NB4 (cell line): ENCODE measurements at regions not wholly inside any gene's neighbourhood (a gene's known extent, or its start where the extent isn't known, plus 50 kb on each side); places are given as distances from the start of the nearest gene placed in this dataset.

Source experiments
- DNase-seq: peaks from one replicate; pipeline ENCODE4 v3.0.0; 2010; ENCODE audit warnings: low read depth
- H3K4me3 ChIP-seq: one replicate; pipeline ENCODE4 v1.5.1; 2011; ENCODE audit warnings: mild to moderate bottlenecking, low read depth, low read length, moderate library complexity
- CTCF ChIP-seq: IDR thresholded peaks from one replicate; pipeline ENCODE4 v1.5.1; 2012; ENCODE audit warnings: low read depth, low read length
- MAX ChIP-seq: IDR thresholded peaks from 2 replicates; pipeline ENCODE4 v1.6.1; 2011; ENCODE audit warnings: low read depth, low read length
- MYC ChIP-seq: IDR thresholded peaks from 2 replicates; pipeline ENCODE4 v1.6.1; 2011; ENCODE audit warnings: low read depth, low read length
- POLR2A ChIP-seq: IDR thresholded peaks from 2 replicates; pipeline ENCODE4 v1.6.1; 2011; ENCODE audit warnings: mild to moderate bottlenecking; ENCODE audit not compliant: insufficient read length; ENCODE audit errors: extremely low read depth

- TF ChIP-seq MAX (no peak), POLR2A (no peak), MYC (no peak), CTCF (no peak)
- no peak for DNase-seq
- H3K4me3 ChIP-seq, result no peak overlapping the region
These were observed 98.8 kb upstream of the PFKP start for GRCh38 chr10:2968401-2969058.

- DNase-seq, result no peak
- TF ChIP-seq POLR2A (no peak), MYC (no peak), MAX (no peak)
- H3K4me3 ChIP-seq, result no peak overlapping the region
These were observed 101.2 kb upstream of the PFKP start for GRCh38 chr10:2966134-2966533.

- DNase-seq, result peak; percentile 4
- no peak overlapping the region for H3K4me3 ChIP-seq
- 0 out of 2 replicates have a peak, but pooled peaks have one; percentile 7 for TF ChIP-seq MAX
- TF ChIP-seq MYC, result no peak
These were observed 102.6 kb upstream of the PFKP start for GRCh38 chr10:2964632-2965296.

- TF ChIP-seq MAX (no peak), CTCF (no peak), POLR2A (no peak)
- no peak for DNase-seq
- H3K4me3 ChIP-seq, result no peak overlapping the region
These were observed 103.3 kb upstream of the PFKP start for GRCh38 chr10:2963889-2964631.

GRCh38 chr10:2962194-2962593, 105.2 kb upstream of the PFKP start:
- no peak overlapping the region for H3K4me3 ChIP-seq
- DNase-seq, result no peak
- TF ChIP-seq CTCF (no peak), MAX (no peak), MYC (no peak), POLR2A (no peak)

GRCh38 chr10:2958659-2959058, 108.7 kb upstream of the PFKP start:
- no peak overlapping the region for H3K4me3 ChIP-seq
- TF ChIP-seq POLR2A (no peak), MYC (no peak)
- DNase-seq, result no peak

GRCh38 chr10:2957785-2958184, 109.6 kb upstream of the PFKP start:
- TF ChIP-seq MYC, result no peak
- TF ChIP-seq POLR2A, result no peak
- no peak for TF ChIP-seq MAX
- TF ChIP-seq CTCF, result no peak
- DNase-seq, result no peak

More at GRCh38 chr10:2957785-2958184, 109.6 kb upstream of the PFKP start:
- H3K4me3 ChIP-seq, result no peak overlapping the region
